ENCODE measurements at regions not wholly inside any gene's neighbourhood (a gene's known extent, or its start where the extent isn't known, plus 50 kb on each side); places are given as distances from the start of the nearest gene placed in this dataset.

DNA sequence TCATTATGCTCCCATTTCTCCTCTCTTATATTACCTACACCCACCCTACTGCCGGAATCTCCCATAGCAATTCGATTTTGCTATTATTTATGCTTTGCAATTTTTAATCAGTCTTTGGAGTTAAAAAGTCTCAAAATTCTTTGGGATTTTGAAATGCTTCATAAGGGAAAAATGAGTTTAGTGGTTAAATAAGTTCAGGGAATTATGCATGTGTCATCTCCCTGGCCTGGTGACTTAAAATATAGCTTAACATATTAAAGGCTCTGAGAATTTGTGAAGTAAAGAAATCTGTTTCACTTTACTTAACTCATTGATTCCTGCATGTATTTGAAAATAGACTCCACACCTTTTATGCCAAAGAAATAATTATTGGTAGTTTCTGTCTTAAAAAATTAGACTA is 185.1 kb upstream of the DIPK2B start:
- DNase-seq (ENCODE audit: low read depth), result no peak

- DNase-seq (ENCODE audit: low read depth), result no peak
Measured at GRCh38 chrX:45381841-45382240, 181.2 kb upstream of the DIPK2B start.

DNA sequence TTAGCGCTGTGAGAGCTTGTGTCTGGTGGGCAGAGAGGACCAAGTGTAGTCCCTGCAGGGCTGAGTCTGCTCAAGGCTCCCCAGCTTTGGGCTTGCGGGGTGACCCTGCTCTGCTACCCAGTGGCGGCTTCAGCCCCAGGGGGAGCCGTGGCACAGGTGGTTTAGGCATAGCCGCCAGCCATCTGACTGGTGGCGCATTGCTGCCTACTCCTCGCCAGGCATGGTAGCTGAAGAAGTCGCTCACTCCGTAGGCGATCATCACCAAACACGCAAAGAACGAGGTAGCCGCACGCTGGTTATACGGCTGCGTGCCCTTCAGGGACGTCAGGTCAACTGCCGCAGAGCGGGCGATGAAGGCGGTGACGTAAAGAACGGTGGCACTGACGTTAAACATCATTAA is 180.7 kb upstream of the DIPK2B start:
- no peak for DNase-seq (ENCODE audit: low read depth)

DNA sequence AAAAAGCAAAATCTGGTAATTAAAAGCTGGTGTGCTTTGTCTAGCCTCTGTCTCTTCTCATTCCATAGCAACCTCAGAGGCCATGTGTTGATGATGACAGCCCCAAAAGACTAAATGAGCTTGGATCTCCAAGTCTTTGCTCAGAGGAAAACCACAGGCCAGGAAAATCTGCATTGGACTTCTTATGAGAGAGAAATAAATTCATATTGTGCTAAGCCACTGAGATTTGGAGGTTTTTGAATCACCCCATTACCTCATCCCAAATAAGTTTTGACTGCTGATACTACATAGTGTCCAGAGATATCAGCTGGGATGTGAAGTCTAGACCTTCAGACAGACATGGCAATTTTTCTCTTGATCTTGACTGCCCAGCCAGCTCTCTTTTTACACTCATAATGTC is 178.6 kb upstream of the DIPK2B start:
- DNase-seq (ENCODE audit: low read depth), result no peak

DNA sequence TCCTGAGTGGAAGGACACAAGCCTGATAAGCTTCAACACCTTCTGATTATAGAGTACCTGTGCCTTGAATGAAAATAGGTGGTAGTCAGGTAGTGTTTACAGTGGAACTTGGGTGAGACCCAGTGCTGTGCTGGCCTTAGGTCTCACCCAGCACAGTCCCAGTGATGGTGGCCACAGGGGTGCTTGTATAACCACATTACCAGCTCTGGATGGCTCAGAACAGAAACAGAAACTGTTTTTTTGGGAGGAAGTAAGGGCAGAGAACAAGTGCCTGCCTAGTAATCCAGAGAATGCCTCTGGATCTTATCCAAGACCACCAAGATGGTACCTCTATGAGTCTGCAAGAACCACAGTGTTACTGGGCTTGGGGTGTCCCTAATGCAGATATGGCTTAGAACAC is 171.5 kb upstream of the DIPK2B start:
- DNase-seq (ENCODE audit: low read depth), result no peak

DNA sequence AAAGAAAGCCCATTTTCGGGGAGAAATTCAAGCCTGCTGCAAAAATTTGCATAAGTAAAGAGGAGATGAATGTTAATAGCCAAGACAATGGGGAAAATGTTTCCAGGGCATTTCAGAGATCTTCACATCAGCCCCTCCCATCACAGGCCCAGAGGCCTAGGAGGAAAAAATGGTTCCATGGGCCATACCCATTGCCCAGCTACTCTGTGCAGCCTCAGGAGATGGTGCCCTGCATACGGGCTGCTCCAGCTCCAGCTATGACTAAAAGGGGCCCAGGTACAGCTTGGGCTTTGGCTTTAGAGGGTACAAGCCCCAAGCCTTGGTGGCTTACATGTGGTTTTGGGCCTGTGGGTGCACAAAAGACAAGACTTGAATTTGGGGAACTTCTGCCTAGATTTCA is 168.0 kb upstream of the DIPK2B start:
- DNase-seq (ENCODE audit: low read depth), result no peak

GRCh38 chrX:45363596-45363995 is 162.9 kb upstream of the DIPK2B start:
- DNase-seq (ENCODE audit: low read depth), result no peak

- no peak for DNase-seq (ENCODE audit: low read depth)
Measured at GRCh38 chrX:45360571-45360970, 159.9 kb upstream of the DIPK2B start.

- no peak for DNase-seq (ENCODE audit: low read depth)
Measured at GRCh38 chrX:45358392-45358791, 157.7 kb upstream of the DIPK2B start.

GRCh38 chrX:45353456-45353855 is 152.8 kb upstream of the DIPK2B start:
- no peak for DNase-seq (ENCODE audit: low read depth)

DNA sequence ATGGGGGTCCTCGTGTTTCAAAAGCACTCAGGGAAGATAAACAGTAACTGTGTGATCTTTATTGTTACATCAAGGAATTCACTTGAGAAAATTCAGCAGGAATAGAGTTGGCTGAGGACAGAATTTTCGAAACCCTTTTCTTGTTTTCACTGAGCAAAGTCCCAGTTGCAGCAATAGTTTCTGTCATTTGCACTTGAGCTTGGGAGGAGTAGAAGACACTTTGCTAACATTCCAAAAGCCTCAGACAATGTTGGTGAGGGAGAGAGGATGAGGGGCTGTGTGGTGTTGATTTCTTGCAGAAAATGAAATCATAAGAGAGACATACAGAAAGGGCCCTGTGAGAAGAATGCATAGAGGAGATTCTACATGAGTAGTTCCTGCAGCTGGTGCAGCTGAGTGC is 151.9 kb upstream of the DIPK2B start:
- DNase-seq (ENCODE audit: low read depth), result no peak

GRCh38 chrX:45351478-45351877 is 150.8 kb upstream of the DIPK2B start:
- no peak for DNase-seq (ENCODE audit: low read depth)

DNA sequence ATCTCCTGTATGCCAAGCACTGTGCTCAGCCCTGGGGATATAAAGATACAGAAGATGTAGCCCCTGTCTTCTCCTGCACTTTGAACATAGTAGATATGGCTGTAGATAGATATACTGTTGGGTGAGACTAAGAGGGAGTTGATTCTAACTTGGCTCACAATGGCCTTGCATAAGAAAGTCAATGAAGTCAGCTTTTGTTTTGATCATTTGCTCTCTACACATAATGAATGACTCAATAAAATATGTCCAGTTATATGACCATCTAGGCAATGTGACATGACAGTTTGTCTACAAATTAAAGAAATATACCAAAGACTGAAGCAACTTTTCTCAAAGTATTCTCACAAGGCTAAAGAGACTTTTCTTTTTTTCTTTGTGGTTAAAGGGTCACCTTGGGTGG is 147.6 kb upstream of the DIPK2B start:
- no peak for DNase-seq (ENCODE audit: low read depth)

- DNase-seq (ENCODE audit: low read depth), result no peak
Measured at GRCh38 chrX:45347877-45348276, 147.2 kb upstream of the DIPK2B start.

GRCh38 chrX:45344594-45344993 is 143.9 kb upstream of the DIPK2B start:
- DNase-seq (ENCODE audit: low read depth), result no peak

DNA sequence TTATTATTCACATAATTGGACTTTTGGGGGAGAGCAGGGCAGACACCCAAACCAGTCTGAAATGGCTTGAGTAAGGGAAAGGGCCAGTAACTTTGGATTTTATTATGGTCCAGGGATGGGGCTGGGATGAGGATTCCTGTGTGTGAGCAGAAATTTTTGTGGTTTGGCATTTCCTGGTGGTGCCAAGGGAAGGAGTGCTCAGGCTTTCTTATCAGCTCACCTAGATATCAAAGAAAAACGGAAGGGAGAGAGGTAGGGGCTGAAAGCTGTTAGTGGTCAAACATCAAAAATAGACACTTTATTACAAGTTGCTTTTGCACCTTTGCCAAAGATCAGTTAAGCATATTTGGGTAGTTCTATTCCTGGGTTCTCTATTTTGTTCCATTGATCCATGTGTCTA is 128.5 kb upstream of the DIPK2B start:
- DNase-seq (ENCODE audit: low read depth), result no peak

DNA sequence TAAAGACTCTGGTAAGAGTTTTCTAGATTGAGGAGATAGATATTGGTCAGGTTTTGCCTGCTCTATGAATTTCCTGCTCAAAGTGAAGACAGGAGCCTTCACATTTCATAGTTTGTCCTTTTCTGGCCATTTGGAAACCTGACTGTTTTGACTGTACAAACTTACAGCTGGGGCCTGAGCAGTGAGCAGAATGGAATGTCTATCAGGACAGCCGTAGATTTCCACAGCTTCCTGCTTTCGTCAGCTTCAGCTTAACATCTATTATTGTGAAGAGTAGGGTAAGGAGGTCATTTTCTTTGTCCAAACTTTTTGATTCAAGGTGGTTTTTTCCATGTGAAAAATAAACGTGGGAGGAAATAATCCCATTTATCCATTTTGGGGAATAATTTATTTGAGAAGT is 124.3 kb upstream of the DIPK2B start:
- no peak for DNase-seq (ENCODE audit: low read depth)

DNA sequence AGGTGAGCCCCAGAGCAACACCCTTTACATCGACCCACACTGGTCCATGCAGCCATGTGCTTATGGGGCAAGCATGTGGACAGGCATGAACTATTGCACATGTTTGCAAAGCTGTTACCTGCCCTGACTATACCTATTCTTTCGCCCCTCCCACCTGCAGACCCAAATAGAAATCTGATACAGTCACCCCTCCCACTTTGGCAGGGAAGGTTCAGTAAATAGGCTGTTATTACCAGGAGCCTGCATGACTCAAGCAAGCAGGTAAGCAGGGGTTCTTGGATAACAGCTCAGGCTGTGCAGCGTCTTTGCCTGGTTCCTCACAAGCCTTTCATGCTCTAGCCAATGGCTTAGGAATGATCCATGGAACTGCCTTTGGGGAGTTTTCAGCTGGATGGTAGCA is 122.7 kb upstream of the DIPK2B start:
- DNase-seq (ENCODE audit: low read depth), result no peak

DNA sequence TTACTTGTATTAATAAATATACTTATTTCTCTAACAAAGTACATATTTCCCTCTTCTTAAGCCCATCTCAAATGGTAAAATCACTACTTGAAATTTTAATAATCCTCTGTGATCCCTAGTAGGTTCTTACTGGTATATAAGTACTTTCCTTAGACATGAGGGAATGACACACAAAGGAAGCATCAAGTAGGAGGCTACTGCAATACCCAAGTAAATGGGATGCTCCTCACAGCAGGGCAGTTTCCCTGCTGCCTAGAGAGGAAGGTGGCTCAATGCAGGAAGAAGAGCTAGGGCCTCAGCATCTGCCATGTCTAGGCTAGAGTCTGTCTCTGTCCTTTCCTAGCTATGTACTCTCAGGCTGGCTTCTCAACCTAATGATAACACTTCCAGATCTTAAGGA is 122.1 kb upstream of the DIPK2B start:
- DNase-seq (ENCODE audit: low read depth), result no peak

DNA sequence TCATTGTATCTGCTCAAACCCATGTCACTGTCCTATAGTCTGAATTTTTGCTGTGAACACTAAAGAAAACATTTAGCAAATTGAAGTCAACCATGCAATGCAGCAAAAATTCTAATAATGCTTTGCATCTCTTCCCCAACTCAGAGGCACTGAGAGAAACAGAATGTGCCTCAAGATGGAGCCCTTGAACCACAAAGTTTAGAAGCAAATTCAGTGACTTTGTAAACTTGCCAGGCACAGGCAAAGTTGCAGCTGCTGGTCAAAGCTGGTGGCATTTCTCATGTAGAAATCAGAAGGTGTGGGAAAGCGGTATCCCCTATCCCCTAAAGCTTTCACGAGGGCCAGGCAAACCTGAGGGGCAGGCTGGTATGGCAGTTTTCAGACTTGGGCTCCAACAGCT is 121.7 kb upstream of the DIPK2B start:
- DNase-seq (ENCODE audit: low read depth), result peak; percentile 6

DNA sequence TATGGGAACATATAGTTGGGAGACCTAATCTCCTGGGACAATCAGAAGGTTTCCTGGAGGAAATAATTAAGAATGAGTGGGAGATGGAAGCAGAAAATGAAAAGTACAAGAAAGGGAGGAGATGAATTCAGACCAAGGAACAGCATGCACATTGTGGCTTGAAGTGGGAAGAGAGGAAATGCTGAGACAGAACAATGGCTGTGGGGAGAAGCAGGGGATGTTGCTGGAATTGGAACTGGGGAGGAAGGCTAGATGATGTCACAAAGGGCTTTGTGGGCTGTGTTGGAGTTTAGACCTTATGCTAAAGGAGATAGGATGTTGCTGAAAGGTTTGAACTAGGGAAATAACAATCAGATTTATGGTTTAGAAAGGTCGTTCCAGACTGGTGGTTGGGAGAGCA is 119.5 kb upstream of the DIPK2B start:
- DNase-seq (ENCODE audit: low read depth), result no peak

DNA sequence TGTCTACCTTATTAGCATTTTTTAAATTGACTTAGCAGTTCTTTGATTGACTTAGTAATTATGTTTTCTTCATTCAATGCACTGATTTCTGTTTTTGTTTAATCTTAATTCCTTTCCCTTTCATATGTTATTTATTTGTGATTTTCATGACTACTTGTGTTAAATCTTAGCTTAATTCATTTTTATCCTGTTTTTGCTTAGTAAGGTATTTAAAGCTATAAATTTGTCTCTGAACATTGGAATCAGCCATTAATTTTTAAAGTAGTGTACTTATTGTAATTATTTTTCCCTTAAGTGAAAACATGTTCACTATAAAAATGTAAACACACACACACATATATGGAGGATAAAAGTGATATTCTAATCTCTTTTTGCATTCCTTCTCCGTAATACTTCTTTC is 109.1 kb upstream of the DIPK2B start:
- no peak for DNase-seq (ENCODE audit: low read depth)

DNA sequence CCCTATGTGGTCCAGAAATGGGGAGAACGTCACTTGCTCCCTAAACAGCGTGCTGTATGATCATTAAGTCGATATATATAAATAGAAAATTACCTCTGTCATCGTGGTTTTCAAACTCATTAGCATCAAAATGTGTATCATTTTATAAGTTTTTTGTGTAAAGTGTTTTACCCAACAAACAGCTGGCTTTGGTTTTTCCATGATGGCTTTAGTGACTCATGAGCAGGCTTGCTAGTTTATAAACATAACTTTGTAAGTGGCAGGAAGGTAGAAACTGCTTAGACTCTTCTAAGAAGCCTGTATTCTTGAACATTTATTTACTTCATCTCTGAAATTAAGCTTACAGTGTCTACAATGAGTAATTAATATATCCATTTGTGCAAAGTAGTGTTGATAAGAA is 108.4 kb upstream of the DIPK2B start:
- no peak for DNase-seq (ENCODE audit: low read depth)

GRCh38 chrX:45306794-45307193 is 106.1 kb upstream of the DIPK2B start:
- DNase-seq (ENCODE audit: low read depth), result no peak

GRCh38 chrX:45300638-45301037 is 100.0 kb upstream of the DIPK2B start:
- DNase-seq (ENCODE audit: low read depth), result no peak

All from stimulated activated CD4-positive, alpha-beta T cell treated with anti-CD3 and anti-CD28 coated beads, Interleukin-2, amount 100 ng/mL, for 4 hours (primary cell).